Stimulated activated CD8-positive, alpha-beta memory T cell treated with anti-CD3 and anti-CD28 coated beads, Interleukin-15, amount 100 ng/mL, for 24 hours (primary cell): ENCODE measurements at regions not wholly inside any gene's neighbourhood (a gene's known extent, or its start where the extent isn't known, plus 50 kb on each side); places are given as distances from the start of the nearest gene placed in this dataset.

Experiments
- DNase-seq: peaks from one replicate; pipeline ENCODE4 v3.0.0-alpha.2; 2020; ENCODE audit warnings: low read depth

- DNase-seq = no peak
These were observed 87.0 kb upstream of the IRF2BP2 start for GRCh38 chr1:234697015-234697414.

GRCh38 chr1:234696148-234696576 lies 86.2 kb upstream of the IRF2BP2 start:
- DNase-seq = no peak

- no peak for DNase-seq
These were observed 84.7 kb upstream of the IRF2BP2 start for GRCh38 chr1:234694661-234695060.

- no peak for DNase-seq
These were observed 83.1 kb upstream of the IRF2BP2 start for GRCh38 chr1:234692966-234693580.

GRCh38 chr1:234691567-234691966 lies 81.6 kb upstream of the IRF2BP2 start:
- DNase-seq = no peak

- DNase-seq = no peak
These were observed 80.9 kb upstream of the IRF2BP2 start for GRCh38 chr1:234690872-234691271.

- DNase-seq = no peak
These were observed 79.3 kb upstream of the IRF2BP2 start for GRCh38 chr1:234689236-234689635.

GRCh38 chr1:234687011-234687410 lies 77.0 kb upstream of the IRF2BP2 start:
- DNase-seq = no peak

GRCh38 chr1:234686035-234686434 lies 76.1 kb upstream of the IRF2BP2 start:
- no peak for DNase-seq

GRCh38 chr1:234684856-234685255 lies 74.9 kb upstream of the IRF2BP2 start:
- DNase-seq = no peak

GRCh38 chr1:234683861-234684632 lies 74.1 kb upstream of the IRF2BP2 start:
- no peak for DNase-seq

- DNase-seq = no peak
These were observed 73.3 kb upstream of the IRF2BP2 start for GRCh38 chr1:234683127-234683860.

GRCh38 chr1:234681990-234682389 lies 72.0 kb upstream of the IRF2BP2 start:
- DNase-seq = no peak

GRCh38 chr1:234681065-234681464 lies 71.1 kb upstream of the IRF2BP2 start:
- no peak for DNase-seq

GRCh38 chr1:234680331-234680904 lies 70.4 kb upstream of the IRF2BP2 start:
- no peak for DNase-seq

GRCh38 chr1:234676103-234676594 lies 66.2 kb upstream of the IRF2BP2 start:
- no peak for DNase-seq

GRCh38 chr1:234675572-234675971 lies 65.6 kb upstream of the IRF2BP2 start:
- DNase-seq = no peak

GRCh38 chr1:234675006-234675405 lies 65.0 kb upstream of the IRF2BP2 start:
- DNase-seq = no peak

- no peak for DNase-seq
These were observed 64.3 kb upstream of the IRF2BP2 start for GRCh38 chr1:234674218-234674815.

GRCh38 chr1:234672349-234673135 lies 62.6 kb upstream of the IRF2BP2 start:
- DNase-seq = no peak

GRCh38 chr1:234670967-234671626 lies 61.1 kb upstream of the IRF2BP2 start:
- DNase-seq = no peak
